HepG2 (cell line): ENCODE measurements at regions not wholly inside any gene's neighbourhood (a gene's known extent, or its start where the extent isn't known, plus 50 kb on each side); places are given as distances from the start of the nearest gene placed in this dataset.

ENCODE experiments used
- ATAC-seq: fragments of 200-7000 bp; cut with Tn5 transposase; 3 replicates; pipeline ENCODE4 v1.9.1; 2020; ENCODE audit warnings: mild to moderate bottlenecking, moderate library complexity
- BruUV-seq: library from RNA; stranded (reverse); fragments of 400-500 nt; replicated peaks from 2 replicates; lab custom pipeline; 2021; lab: Mats Ljungman, UMichigan
- CTCF ChIA-PET: fragments of 300-600 bp; formaldehyde crosslinking; extraction: SDS; loops from one replicate; lab custom pipeline; 2021; ENCODE audit warnings: low total read pairs, inconsistent platforms, low intra/inter-chr PET ratio; lab: Yijun Ruan, JAX
- POLR2A ChIA-PET: fragments of 350-600 bp; sonication (Branson Sonifier 250); formaldehyde crosslinking; loops from one replicate; lab custom pipeline; 2020; ENCODE audit warnings: antibody characterized with exemption, inconsistent platforms; lab: Yijun Ruan, JAX
- DNase-seq: peaks from one replicate; pipeline ENCODE4 v3.0.0-alpha.2; 2015; ENCODE audit warnings: low spot score
- FAIRE-seq: peaks from 3 replicates; lab custom pipeline; 2011; peaks lifted over from hg19 to GRCh38; lab: Jason Lieb, UNC
- H2AFZ ChIP-seq: one replicate; pipeline ENCODE4 v1.6.1; 2011; ENCODE audit warnings: low read length, inconsistent platforms
- H3K27ac ChIP-seq: fragments of 300-600 bp; 3 replicates; pipeline ENCODE4 v1.8.0; 2011; ENCODE audit warnings: mixed run types, mild to moderate bottlenecking, mixed read lengths, low read length, inconsistent platforms; ENCODE audit not compliant: insufficient read depth; ENCODE audit errors: extremely low read length
- H3K27me3 ChIP-seq, 2 experiments: fragments of 200-600 bp in 1 of 2; 2 replicates in 1 of 2; 3 replicates in 1 of 2; pipeline versions ENCODE4 v1.6.0 to v1.8.0; 2011; ENCODE audit warnings: low read length in 2 of 2, mild to moderate bottlenecking in 2 of 2, moderate library complexity in 2 of 2, inconsistent platforms in 1 of 2; ENCODE audit not compliant: insufficient read depth in 2 of 2, control insufficient read depth in 1 of 2
- H3K36me3 ChIP-seq, 2 experiments: fragments of 200-600 bp in 1 of 2; replicated peaks in 1 of 2; 2 replicates in 1 of 2; 3 replicates in 1 of 2; pipeline versions ENCODE4 v1.5.1 to v1.8.0; 2011; ENCODE audit warnings: low read length in 2 of 2, inconsistent platforms in 1 of 2; ENCODE audit not compliant: insufficient read depth in 2 of 2, control insufficient read depth in 1 of 2
- H3K4me1 ChIP-seq: 2 replicates; pipeline ENCODE4 v1.5.1; 2012; ENCODE audit warnings: low read length, inconsistent platforms; ENCODE audit not compliant: insufficient read depth
- H3K4me2 ChIP-seq: 2 replicates; pipeline ENCODE4 v1.6.0; 2011; ENCODE audit warnings: low read depth, low read length, inconsistent platforms
- H3K4me3 ChIP-seq, 3 experiments: fragments of 200-600 bp in 1 of 3; sonication (generic), shearing (Covaris generic) in 1 of 3; replicated peaks in 1 of 3; 2 replicates each; pipeline ENCODE4 v1.5.1; 2011 to 2016; ENCODE audit warnings: low read length in 3 of 3, inconsistent platforms in 2 of 3, low read depth in 2 of 3, mild to moderate bottlenecking in 2 of 3, control low read depth in 1 of 3, mixed read lengths in 1 of 3; ENCODE audit not compliant: insufficient read depth in 1 of 3
- H3K79me2 ChIP-seq: one replicate; pipeline ENCODE4 v1.6.1; 2011; ENCODE audit warnings: low read length, inconsistent platforms; ENCODE audit not compliant: insufficient read depth
- H3K9ac ChIP-seq: 2 replicates; pipeline ENCODE4 v1.6.0; 2011; ENCODE audit warnings: mild to moderate bottlenecking, low read depth, low read length, inconsistent platforms; ENCODE audit not compliant: insufficient read depth
- H3K9me3 ChIP-seq: 2 replicates; pipeline ENCODE4 v1.5.1; 2012; ENCODE audit warnings: mild to moderate bottlenecking, low read length
- H4K20me1 ChIP-seq: 2 replicates; pipeline ENCODE4 v1.6.0; 2011; ENCODE audit warnings: inconsistent platforms, mild to moderate bottlenecking, low read length, moderate library complexity; ENCODE audit not compliant: insufficient read depth
- CREBL2 ChIP-seq: sonication (generic); formaldehyde crosslinking; IDR thresholded peaks from 2 replicates; pipeline ENCODE4 v1.8.1; 2023; ENCODE audit warnings: missing genetic modification reagents, mild to moderate bottlenecking, borderline replicate concordance
- ETV6 ChIP-seq: sonication (generic); formaldehyde crosslinking; conservative IDR thresholded peaks from 2 replicates; pipeline ENCODE4 v1.4.0; 2020; ENCODE audit warnings: missing genetic modification reagents
- GZF1 ChIP-seq: sonication (generic); formaldehyde crosslinking; IDR thresholded peaks from 2 replicates; pipeline ENCODE4 v1.5.1; 2020; ENCODE audit warnings: mild to moderate bottlenecking, missing genetic modification reagents
- MAFF ChIP-seq: IDR thresholded peaks from 2 replicates; pipeline ENCODE4 v1.6.1; 2011; ENCODE audit warnings: low read depth, low read length, improper control_type of control experiment
- MAFK ChIP-seq, 2 experiments: IDR thresholded peaks in 1 of 2; conservative IDR thresholded peaks in 1 of 2; 2 replicates each; pipeline ENCODE4 v1.6.1; 2011; ENCODE audit warnings: improper control_type of control experiment in 2 of 2, low read length in 2 of 2
- ZNF326 ChIP-seq: sonication (generic); formaldehyde crosslinking; IDR thresholded peaks from 2 replicates; pipeline ENCODE4 v1.4.0; 2020; ENCODE audit warnings: missing genetic modification reagents, borderline replicate concordance
- ZNF431 ChIP-seq: sonication (generic); formaldehyde crosslinking; IDR thresholded peaks from 2 replicates; pipeline ENCODE4 v1.9.0; 2022; ENCODE audit warnings: missing genetic modification reagents, low read depth, mild to moderate bottlenecking, borderline replicate concordance
- ZNF570 ChIP-seq: sonication (generic); formaldehyde crosslinking; IDR thresholded peaks from 2 replicates; pipeline ENCODE4 v1.4.0; 2020; ENCODE audit warnings: mild to moderate bottlenecking, missing genetic modification reagents, borderline replicate concordance
- WGBS: methylation state at CpG from one replicate; pipeline ENCODE4 v1.1.6; 2017; ENCODE audit warnings: low lambda C conversion rate; 5-methylcytosine and 5-hydroxymethylcytosine counted together
- in situ Hi-C: cut with HindIII; loops from 2 replicates; pipeline ENCODE4 v1.10.0; 2017; ENCODE audit warnings: low pct_unique_long_range_greater_than_20kb; ENCODE audit not compliant: extremely low pct_ligation_motif_present
- intact Hi-C: fragments of 100-400 bp; cut with micrococcal nuclease; formaldehyde crosslinking; loops from one replicate; pipeline ENCODE4 v1.10.0; 2022; ENCODE audit not compliant: unreplicated experiment

GRCh38 chr4:33465565-33465964, 2745.4 kb downstream of the PCDH7 start:
- no peak for FAIRE-seq
- in situ Hi-C loops, result no loop called here
- TF ChIP-seq ZNF326 (CRISPR knock-in tag) (no peak), MAFK (conservative IDR thresholded peaks at IDR 0.05 in 1 of 2, IDR thresholded peaks at IDR 0.05 in 1 of 2; ENCODE audit: low read length in 2 of 2) (peak; percentile 80 to 88), MAFF (peak; percentile 85)

GRCh38 chr4:33467291-33467690, 2747.1 kb downstream of the PCDH7 start:
- H3K4me2 ChIP-seq, result no peak overlapping the region
- no TSS peak for BruUV-seq
- FAIRE-seq (no peak), DNase-seq (no peak), ATAC-seq (no peak)
- no peak overlapping the region for H2AFZ ChIP-seq
- H3K79me2 ChIP-seq, result no peaks in the 10 kb centered on the region
- no peaks in the 10 kb centered on the region for H3K27me3 ChIP-seq
- no peak overlapping the region for H3K4me3 ChIP-seq
- H3K4me1 ChIP-seq, result no peaks in the 10 kb centered on the region
- peaks cover 50% of the 10 kb centered on the region for H3K9me3 ChIP-seq
- ChIA-PET CTCF (no interaction called here), POLR2A (no interaction called here)
- TF ChIP-seq ZNF431 (CRISPR knock-in tag) (no peak), ETV6 (CRISPR knock-in tag) (no peak), CREBL2 (CRISPR knock-in tag) (no peak), ZNF570 (CRISPR knock-in tag) (no peak), GZF1 (no peak)
- 50% methylated on average over 13 of the region's 13 CpGs for WGBS
- intact Hi-C loops, result no loop called here
- no peaks in the 10 kb centered on the region for H3K36me3 ChIP-seq
- no peak overlapping the region for H3K9ac ChIP-seq
- H3K27ac ChIP-seq, result no peak overlapping the region
- no peaks in the 10 kb centered on the region for H4K20me1 ChIP-seq
- in situ Hi-C loops, result no loop called here

More at GRCh38 chr4:33465565-33465964, 2745.4 kb downstream of the PCDH7 start:
- ChIA-PET POLR2A (no interaction called here), CTCF (no interaction called here)
- DNase-seq (no peak), ATAC-seq (no peak)
- intact Hi-C loops, result no loop called here
- no peaks in the 10 kb centered on the region for H3K36me3 ChIP-seq
- H3K27ac ChIP-seq, result no peak overlapping the region
- no peaks in the 10 kb centered on the region for H3K27me3 ChIP-seq
- H3K79me2 ChIP-seq, result no peaks in the 10 kb centered on the region
- H3K4me3 ChIP-seq, result no peak overlapping the region
- no peak overlapping the region for H2AFZ ChIP-seq
- H3K9ac ChIP-seq, result no peak overlapping the region
- no peaks in the 10 kb centered on the region for H3K4me1 ChIP-seq
- H3K4me2 ChIP-seq, result no peak overlapping the region
- BruUV-seq, result no TSS peak
- H3K9me3 ChIP-seq, result peaks cover 48% of the 10 kb centered on the region
- H4K20me1 ChIP-seq, result no peaks in the 10 kb centered on the region
